ENCODE measurements at regions not wholly inside any gene's neighbourhood (a gene's known extent, or its start where the extent isn't known, plus 50 kb on each side); places are given as distances from the start of the nearest gene placed in this dataset.

DNA sequence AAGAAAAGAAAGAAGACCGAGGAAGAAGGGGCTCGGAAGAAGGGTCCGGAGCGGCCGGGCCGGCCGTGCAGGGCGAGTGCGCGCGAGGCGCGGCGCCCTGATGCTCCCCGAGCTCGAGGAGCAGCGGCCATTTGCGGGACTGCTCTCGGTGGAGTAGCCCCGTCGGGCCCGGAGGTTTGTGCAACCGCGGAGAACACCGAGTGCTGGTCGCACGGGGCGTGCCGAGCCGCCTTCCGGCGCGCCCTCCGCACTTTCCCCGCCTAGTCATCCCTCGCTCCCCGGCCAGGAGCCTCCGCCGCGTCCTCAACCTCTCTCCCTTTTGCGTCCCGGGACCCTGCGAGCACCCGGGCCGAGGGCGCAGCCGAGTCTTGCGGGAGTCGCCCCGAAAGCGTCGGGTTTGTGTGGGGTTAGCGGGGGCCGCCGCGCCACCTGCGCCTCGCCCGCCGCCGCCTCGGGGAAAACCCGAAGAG, 127.4 kb downstream of the LAS1L start:
- TF ChIP-seq POLR2A (IDR thresholded peaks at IDR 0.05; ENCODE audit: low read depth, low read length) (no peak), EP300 (IDR thresholded peaks at IDR 0.05; ENCODE audit: borderline replicate concordance in 1 of 2, control insufficient read depth in 1 of 2, low read depth in 2 of 2, low read length in 2 of 2) (no peak)
- TF ChIP-seq, protein P1, sequence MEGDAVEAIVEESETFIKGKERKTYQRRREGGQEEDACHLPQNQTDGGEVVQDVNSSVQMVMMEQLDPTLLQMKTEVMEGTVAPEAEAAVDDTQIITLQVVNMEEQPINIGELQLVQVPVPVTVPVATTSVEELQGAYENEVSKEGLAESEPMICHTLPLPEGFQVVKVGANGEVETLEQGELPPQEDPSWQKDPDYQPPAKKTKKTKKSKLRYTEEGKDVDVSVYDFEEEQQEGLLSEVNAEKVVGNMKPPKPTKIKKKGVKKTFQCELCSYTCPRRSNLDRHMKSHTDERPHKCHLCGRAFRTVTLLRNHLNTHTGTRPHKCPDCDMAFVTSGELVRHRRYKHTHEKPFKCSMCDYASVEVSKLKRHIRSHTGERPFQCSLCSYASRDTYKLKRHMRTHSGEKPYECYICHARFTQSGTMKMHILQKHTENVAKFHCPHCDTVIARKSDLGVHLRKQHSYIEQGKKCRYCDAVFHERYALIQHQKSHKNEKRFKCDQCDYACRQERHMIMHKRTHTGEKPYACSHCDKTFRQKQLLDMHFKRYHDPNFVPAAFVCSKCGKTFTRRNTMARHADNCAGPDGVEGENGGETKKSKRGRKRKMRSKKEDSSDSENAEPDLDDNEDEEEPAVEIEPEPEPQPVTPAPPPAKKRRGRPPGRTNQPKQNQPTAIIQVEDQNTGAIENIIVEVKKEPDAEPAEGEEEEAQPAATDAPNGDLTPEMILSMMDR (IDR thresholded peaks at IDR 0.05 in 2 of 3, conservative IDR thresholded peaks at IDR 0.05 in 1 of 3; ENCODE audit: control insufficient read depth in 2 of 3, extremely low read depth in 1 of 3, insufficient read depth in 1 of 3, low read depth in 3 of 3, low read length in 3 of 3): no peak
- TF ChIP-seq, protein P2, sequence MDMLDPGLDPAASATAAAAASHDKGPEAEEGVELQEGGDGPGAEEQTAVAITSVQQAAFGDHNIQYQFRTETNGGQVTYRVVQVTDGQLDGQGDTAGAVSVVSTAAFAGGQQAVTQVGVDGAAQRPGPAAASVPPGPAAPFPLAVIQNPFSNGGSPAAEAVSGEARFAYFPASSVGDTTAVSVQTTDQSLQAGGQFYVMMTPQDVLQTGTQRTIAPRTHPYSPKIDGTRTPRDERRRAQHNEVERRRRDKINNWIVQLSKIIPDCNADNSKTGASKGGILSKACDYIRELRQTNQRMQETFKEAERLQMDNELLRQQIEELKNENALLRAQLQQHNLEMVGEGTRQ (IDR thresholded peaks at IDR 0.05; ENCODE audit: borderline replicate concordance, low read depth, low read length): no peak
